Astrocyte (in vitro differentiated cells and primary cell): ENCODE measurements at regions not wholly inside any gene's neighbourhood (a gene's known extent, or its start where the extent isn't known, plus 50 kb on each side); places are given as distances from the start of the nearest gene placed in this dataset.

Experiments
- CTCF ChIP-seq: IDR thresholded peaks from 2 replicates; pipeline ENCODE4 v1.5.1; 2011; ENCODE audit warnings: low read depth, mild to moderate bottlenecking, inconsistent platforms, low read length, moderate library complexity; ENCODE audit not compliant: insufficient read depth
- EZH2 ChIP-seq: IDR thresholded peaks from 2 replicates; pipeline ENCODE4 v1.6.1; 2012; ENCODE audit warnings: mild to moderate bottlenecking, low read length, inconsistent platforms; ENCODE audit not compliant: insufficient read depth

GRCh38 chr20:29756664-29757063 is 1500.8 kb upstream of the DEFB115 start:
- no peak for TF ChIP-seq CTCF
- no peak for TF ChIP-seq EZH2
